ENCODE measurements at regions not wholly inside any gene's neighbourhood (a gene's known extent, or its start where the extent isn't known, plus 50 kb on each side); places are given as distances from the start of the nearest gene placed in this dataset.

GRCh38 chr11:133694701-133695100, 150.6 kb downstream of the SPATA19 start (continued):
- TF ChIP-seq DBP (CRISPR knock-in tag; IDR thresholded peaks at IDR 0.05; ENCODE audit: not compliant biosample characterization): no peak

GRCh38 chr11:133693110-133693509, 152.2 kb downstream of the SPATA19 start:
- Histone ChIP-seq H4K20me1 (ENCODE audit: insufficient read depth, low read length) (no peaks in the 10 kb centered on the region), H3K4me1 (ENCODE audit: insufficient read depth, low read length) (no peaks in the 10 kb centered on the region), H3K4me3 (replicated peaks in 1 of 3; ENCODE audit: insufficient read depth in 1 of 3, low read depth in 2 of 3, low read length in 3 of 3) (no peak overlapping the region), H3K36me3 (replicated peaks in 1 of 2; ENCODE audit: control insufficient read depth in 1 of 2, insufficient read depth in 2 of 2, low read length in 2 of 2) (no peaks in the 10 kb centered on the region), H3K79me2 (ENCODE audit: insufficient read depth, low read length) (no peaks in the 10 kb centered on the region), H3K9me3 (ENCODE audit: low read length) (no peaks in the 10 kb centered on the region), H3K27ac (ENCODE audit: extremely low read length, insufficient read depth, low read length) (no peak overlapping the region), H3K4me2 (ENCODE audit: low read depth, low read length) (no peak overlapping the region), H3K27me3 (ENCODE audit: control insufficient read depth in 1 of 2, insufficient read depth in 2 of 2, low read length in 2 of 2) (no peaks in the 10 kb centered on the region), H3K9ac (ENCODE audit: insufficient read depth, low read depth, low read length) (no peak overlapping the region), H2AFZ (ENCODE audit: low read length) (no peak overlapping the region)
- intact Hi-C loops (cut with micrococcal nuclease; ENCODE audit: unreplicated experiment): no loop called here
- FAIRE-seq (no peak), ATAC-seq (no peak), DNase-seq (ENCODE audit: low spot score) (no peak)
- no peak for TF ChIP-seq HDAC6 (IDR thresholded peaks at IDR 0.05; ENCODE audit: low read depth, low read length)
- CTCF ChIA-PET (ENCODE audit: low intra/inter-chr PET ratio, low total read pairs): no interaction called here
- in situ Hi-C loops (cut with HindIII; ENCODE audit: extremely low pct_ligation_motif_present, low pct_unique_long_range_greater_than_20kb): no loop called here
- POLR2A ChIA-PET: no interaction called here
- WGBS (ENCODE audit: low lambda C conversion rate): 23% methylated on average over 9 of the region's 9 CpGs
- no TSS peak for BruUV-seq (replicated peaks)

GRCh38 chr11:133692126-133692934, 153.0 kb downstream of the SPATA19 start:
- H3K27ac ChIP-seq (ENCODE audit: extremely low read length, insufficient read depth, low read length): no peak overlapping the region
- intact Hi-C loops (cut with micrococcal nuclease; ENCODE audit: unreplicated experiment): no loop called here
- no peaks in the 10 kb centered on the region for H3K36me3 ChIP-seq (replicated peaks in 1 of 2; ENCODE audit: control insufficient read depth in 1 of 2, insufficient read depth in 2 of 2, low read length in 2 of 2)
- H3K79me2 ChIP-seq (ENCODE audit: insufficient read depth, low read length): no peaks in the 10 kb centered on the region
- ChIA-PET POLR2A (no interaction called here), CTCF (ENCODE audit: low intra/inter-chr PET ratio, low total read pairs) (no interaction called here)
- H3K4me2 ChIP-seq (ENCODE audit: low read depth, low read length): no peak overlapping the region
- no peak overlapping the region for H2AFZ ChIP-seq (ENCODE audit: low read length)
- BruUV-seq (replicated peaks): no TSS peak
- no peak for ATAC-seq
- no peaks in the 10 kb centered on the region for H3K27me3 ChIP-seq (ENCODE audit: control insufficient read depth in 1 of 2, insufficient read depth in 2 of 2, low read length in 2 of 2)
- H3K9ac ChIP-seq (ENCODE audit: insufficient read depth, low read depth, low read length): no peak overlapping the region
- 3% methylated on average over 8 of the region's 8 CpGs for WGBS (ENCODE audit: low lambda C conversion rate)
- H3K9me3 ChIP-seq (ENCODE audit: low read length): no peaks in the 10 kb centered on the region
- in situ Hi-C loops (cut with HindIII; ENCODE audit: extremely low pct_ligation_motif_present, low pct_unique_long_range_greater_than_20kb): no loop called here
- no peaks in the 10 kb centered on the region for H4K20me1 ChIP-seq (ENCODE audit: insufficient read depth, low read length)
- no peak overlapping the region for H3K4me3 ChIP-seq (replicated peaks in 1 of 3; ENCODE audit: insufficient read depth in 1 of 3, low read depth in 2 of 3, low read length in 3 of 3)
- no peak for DNase-seq (ENCODE audit: low spot score)
- FAIRE-seq: no peak
- no peaks in the 10 kb centered on the region for H3K4me1 ChIP-seq (ENCODE audit: insufficient read depth, low read length)
- TF ChIP-seq NRL (CRISPR knock-in tag; IDR thresholded peaks at IDR 0.05; ENCODE audit: borderline replicate concordance): no peak
- TF ChIP-seq DDIT3 (CRISPR knock-in tag; IDR thresholded peaks at IDR 0.05): no peak
- TF ChIP-seq ZNF782 (CRISPR knock-in tag; IDR thresholded peaks at IDR 0.05; ENCODE audit: borderline replicate concordance): no peak
- no peak for TF ChIP-seq MNT (IDR thresholded peaks at IDR 0.05)
